Skeletal muscle satellite cell (primary cell): ENCODE measurements at regions not wholly inside any gene's neighbourhood (a gene's known extent, or its start where the extent isn't known, plus 50 kb on each side); places are given as distances from the start of the nearest gene placed in this dataset.
"Not testable (repeated sequence)": the region's sequence is repeated elsewhere in the genome, so short reads cannot be mapped to it uniquely, and the experiment has no call there.

Source experiments
- H3K27me3 ChIP-seq: 2 replicates; pipeline ENCODE4 v1.7.0; 2013; ENCODE audit warnings: low read length; ENCODE audit not compliant: control insufficient read depth, insufficient read depth
- H3K36me3 ChIP-seq: 2 replicates; pipeline ENCODE4 v1.7.0; 2013; ENCODE audit warnings: mild to moderate bottlenecking, control low read depth, low read length; ENCODE audit not compliant: insufficient read depth
- H3K4me1 ChIP-seq: 2 replicates; pipeline ENCODE4 v1.7.0; 2013; ENCODE audit warnings: low read length; ENCODE audit not compliant: control insufficient read depth, insufficient read depth
- H3K4me2 ChIP-seq: 2 replicates; pipeline ENCODE4 v1.7.0; 2013; ENCODE audit warnings: mild to moderate bottlenecking, low read length
- H3K4me3 ChIP-seq: 2 replicates; pipeline ENCODE4 v1.7.0; 2013; ENCODE audit warnings: low read length
- H3K9ac ChIP-seq: 2 replicates; pipeline ENCODE4 v1.7.0; 2013; ENCODE audit warnings: mild to moderate bottlenecking, low read depth, low read length, moderate library complexity
- H3K9me3 ChIP-seq: replicated peaks from 2 replicates; pipeline ENCODE4 v1.7.0; 2013; ENCODE audit warnings: mild to moderate bottlenecking, control low read depth, low read length

DNA sequence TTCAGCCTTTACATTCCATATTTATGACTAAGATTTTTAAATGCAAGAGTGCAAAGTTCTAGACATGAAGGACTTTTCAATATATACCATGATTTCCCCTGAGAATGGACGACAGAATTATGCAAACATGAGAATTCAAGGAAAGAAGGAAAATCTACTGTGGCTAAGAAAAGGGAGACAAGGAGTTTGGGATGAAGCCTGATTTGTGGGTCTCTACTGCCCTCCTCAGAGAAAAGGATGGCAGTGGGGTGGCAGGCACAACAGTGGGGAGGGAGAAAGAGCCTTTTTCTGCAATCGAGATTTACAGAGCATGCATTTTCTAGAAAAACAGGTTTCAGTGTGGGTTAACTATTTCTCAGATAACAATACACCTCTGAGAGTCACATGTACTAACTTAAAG lies 466.9 kb upstream of the NRSN1 start:
- Histone ChIP-seq H3K9ac (no peak overlapping the region), H3K27me3 (no peaks in the 10 kb centered on the region), H3K4me1 (no peaks in the 10 kb centered on the region)

DNA sequence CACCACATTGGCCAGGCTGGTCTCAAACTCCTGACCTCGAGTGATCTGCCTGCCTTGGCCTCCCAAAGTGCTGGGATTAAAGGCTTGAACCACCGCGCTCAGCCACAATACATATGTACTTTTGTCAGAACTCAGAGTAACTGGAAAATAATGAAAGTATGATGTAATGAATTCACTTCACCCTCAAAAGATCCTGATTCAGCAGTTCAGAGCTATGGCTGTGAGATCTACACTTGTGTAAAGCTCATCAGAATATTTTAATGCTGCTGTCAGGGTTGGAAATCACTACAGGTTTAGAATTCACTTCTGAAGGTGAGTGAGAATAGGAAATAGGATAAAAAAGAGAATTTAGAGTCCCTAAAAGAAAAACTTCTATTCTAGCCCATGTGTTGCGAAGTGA lies 464.5 kb upstream of the NRSN1 start:
- Histone ChIP-seq H3K9me3 (no peaks in the 10 kb centered on the region), H3K4me3 (no peak overlapping the region), H3K4me2 (no peak overlapping the region), H3K4me1 (no peaks in the 10 kb centered on the region), H3K36me3 (no peaks in the 10 kb centered on the region), H3K9ac (no peak overlapping the region), H3K27me3 (no peaks in the 10 kb centered on the region)

More for the DNA sequence above, 466.9 kb upstream of the NRSN1 start:
- H3K36me3 ChIP-seq, result no peaks in the 10 kb centered on the region
- no peaks in the 10 kb centered on the region for H3K9me3 ChIP-seq
- no peak overlapping the region for H3K4me3 ChIP-seq
- no peak overlapping the region for H3K4me2 ChIP-seq

DNA sequence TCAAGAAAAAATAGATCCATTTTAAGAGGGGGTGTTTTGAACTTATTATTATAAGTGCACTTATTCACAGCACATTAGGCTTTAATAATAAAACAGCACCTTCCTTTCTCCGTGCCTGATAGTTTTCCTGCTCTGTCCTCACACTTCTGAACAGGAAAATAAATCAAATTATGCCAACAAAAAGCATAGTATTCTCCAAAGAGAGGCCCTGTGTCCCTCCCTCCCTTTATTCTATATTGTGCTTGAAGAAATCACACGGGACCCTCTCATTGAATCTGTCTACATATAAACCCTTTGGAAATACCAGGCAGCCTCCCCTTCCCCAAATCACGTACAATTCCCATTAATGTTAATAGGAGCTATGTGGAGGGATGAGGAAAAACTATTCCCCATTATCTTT lies 462.9 kb upstream of the NRSN1 start:
- H3K9me3 ChIP-seq, result no peaks in the 10 kb centered on the region
- H3K27me3 ChIP-seq, result no peaks in the 10 kb centered on the region
- no peak overlapping the region for H3K4me3 ChIP-seq
- no peak overlapping the region for H3K9ac ChIP-seq
- H3K4me2 ChIP-seq, result no peak overlapping the region
- no peaks in the 10 kb centered on the region for H3K4me1 ChIP-seq
- no peaks in the 10 kb centered on the region for H3K36me3 ChIP-seq

DNA sequence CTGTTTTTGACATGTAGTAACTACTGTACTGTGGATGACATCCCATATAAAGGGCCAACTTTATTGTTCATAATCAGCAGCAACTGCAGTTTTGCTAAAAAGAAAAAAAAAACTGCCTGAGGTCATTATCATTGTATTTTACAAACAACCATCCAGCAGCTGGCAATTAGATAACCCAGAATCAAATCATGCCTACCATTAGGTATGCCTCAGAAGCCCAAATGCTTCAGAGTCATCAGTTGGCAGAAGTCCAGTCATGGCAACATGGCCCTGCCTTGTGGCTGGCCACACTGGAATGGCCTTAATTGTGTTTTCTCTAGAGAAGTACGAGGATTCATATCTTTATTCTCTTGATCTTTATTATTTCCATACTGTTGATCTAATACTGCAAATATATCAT lies 462.4 kb upstream of the NRSN1 start:
- no peaks in the 10 kb centered on the region for H3K36me3 ChIP-seq
- H3K9ac ChIP-seq, result no peak overlapping the region
- no peaks in the 10 kb centered on the region for H3K4me1 ChIP-seq
- H3K4me3 ChIP-seq, result no peak overlapping the region
- H3K4me2 ChIP-seq, result no peak overlapping the region
- H3K9me3 ChIP-seq, result no peaks in the 10 kb centered on the region
- H3K27me3 ChIP-seq, result no peaks in the 10 kb centered on the region

DNA sequence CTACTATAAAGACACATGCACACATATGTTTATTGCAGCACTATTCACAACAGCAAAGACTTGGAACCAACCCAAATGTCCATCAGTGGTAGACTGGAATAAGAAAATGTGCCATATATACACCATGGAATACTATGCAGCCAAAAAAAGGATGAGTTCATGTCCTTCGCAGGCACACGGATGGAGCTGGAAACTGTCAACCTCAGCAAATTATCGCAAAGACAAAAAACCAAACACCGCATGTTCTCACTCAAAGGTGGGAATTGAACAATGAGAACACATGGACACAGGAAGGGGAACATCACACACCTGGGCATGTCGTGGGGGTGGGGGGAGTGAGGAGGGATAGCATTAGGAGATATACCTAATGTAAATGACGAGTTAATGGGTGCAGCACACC lies 460.1 kb upstream of the NRSN1 start:
- not testable (repeated sequence) for H3K27me3 ChIP-seq, H3K36me3 ChIP-seq, H3K4me2 ChIP-seq, H3K9me3 ChIP-seq, H3K4me1 ChIP-seq, H3K4me3 ChIP-seq, H3K9ac ChIP-seq

DNA sequence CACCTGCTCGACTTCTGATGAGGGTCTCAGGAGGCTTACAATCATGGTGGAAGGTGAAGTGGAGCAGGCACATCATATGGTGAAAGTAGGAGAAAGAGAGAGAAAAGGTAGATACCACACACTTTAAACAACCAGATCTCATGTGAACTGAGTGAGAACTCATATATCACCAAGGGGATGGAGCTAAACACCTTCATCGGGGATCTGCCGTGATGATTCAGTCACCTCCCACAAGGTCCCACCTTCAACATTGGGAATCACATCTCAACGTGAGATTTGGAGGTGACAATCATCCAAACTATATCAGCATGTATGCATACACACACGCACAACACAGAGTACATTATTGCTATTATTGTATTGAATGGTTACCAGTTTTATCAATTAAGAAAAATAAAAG lies 453.3 kb upstream of the NRSN1 start:
- Histone ChIP-seq H3K36me3 (no peaks in the 10 kb centered on the region), H3K4me1 (no peaks in the 10 kb centered on the region)

DNA sequence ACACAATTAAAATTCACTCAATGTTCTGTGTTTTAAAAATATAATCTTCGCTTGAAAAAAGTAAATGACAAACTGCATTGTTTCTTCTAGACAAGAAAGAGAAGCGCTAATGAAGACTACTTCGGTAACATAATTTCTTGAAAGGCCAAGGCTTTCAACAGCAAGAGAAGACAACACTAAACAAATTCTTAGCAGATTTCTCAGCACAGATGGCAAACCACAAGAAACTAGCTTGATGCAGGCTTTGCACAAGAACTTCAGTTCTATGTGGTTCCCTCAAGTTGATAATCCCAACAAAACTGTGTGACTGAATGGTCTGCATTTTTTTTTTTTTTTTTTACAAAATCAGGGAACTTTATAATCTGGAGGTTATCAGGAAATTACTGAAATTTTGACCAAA lies 447.4 kb upstream of the NRSN1 start:
- Histone ChIP-seq H3K4me2 (no peak overlapping the region), H3K4me3 (no peak overlapping the region), H3K9me3 (no peaks in the 10 kb centered on the region), H3K27me3 (no peaks in the 10 kb centered on the region), H3K36me3 (no peaks in the 10 kb centered on the region), H3K4me1 (no peaks in the 10 kb centered on the region), H3K9ac (no peak overlapping the region)

More for the DNA sequence above, 453.3 kb upstream of the NRSN1 start:
- Histone ChIP-seq H3K9ac (no peak overlapping the region), H3K27me3 (no peaks in the 10 kb centered on the region), H3K4me2 (no peak overlapping the region), H3K4me3 (no peak overlapping the region), H3K9me3 (peaks cover 14% of the 10 kb centered on the region)

DNA sequence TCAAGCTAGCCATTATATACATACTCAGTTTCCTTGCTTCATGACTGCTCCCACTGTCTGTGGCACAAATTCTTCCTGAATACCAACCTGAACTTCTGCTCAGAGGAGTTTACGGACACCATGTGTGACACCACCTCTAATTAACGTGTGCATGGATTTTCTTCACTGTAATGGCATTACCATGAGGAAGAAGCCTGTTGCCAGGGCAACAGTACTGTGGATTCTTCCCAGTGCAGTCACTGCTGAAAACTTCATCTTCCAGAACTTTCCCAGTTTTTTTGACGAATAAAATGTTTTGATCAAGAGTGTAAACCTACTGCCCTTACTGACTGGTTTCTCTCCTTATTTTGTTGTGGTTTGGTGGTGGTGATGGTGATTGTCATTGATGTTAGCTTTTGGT lies 444.3 kb upstream of the NRSN1 start:
- H3K4me1 ChIP-seq, result no peaks in the 10 kb centered on the region
- H3K36me3 ChIP-seq, result no peaks in the 10 kb centered on the region

GRCh38 chr6:23688650-23689049 lies 437.4 kb upstream of the NRSN1 start:
- no peak overlapping the region for H3K9ac ChIP-seq
- H3K9me3 ChIP-seq, result no peaks in the 10 kb centered on the region
- no peaks in the 10 kb centered on the region for H3K4me1 ChIP-seq
- H3K36me3 ChIP-seq, result no peaks in the 10 kb centered on the region
- no peak overlapping the region for H3K4me3 ChIP-seq
- no peak overlapping the region for H3K4me2 ChIP-seq
- no peaks in the 10 kb centered on the region for H3K27me3 ChIP-seq

More for the DNA sequence above, 444.3 kb upstream of the NRSN1 start:
- H3K27me3 ChIP-seq, result no peaks in the 10 kb centered on the region
- no peak overlapping the region for H3K4me2 ChIP-seq
- no peak overlapping the region for H3K9ac ChIP-seq
- no peaks in the 10 kb centered on the region for H3K9me3 ChIP-seq
- no peak overlapping the region for H3K4me3 ChIP-seq

GRCh38 chr6:23690453-23691049 lies 435.5 kb upstream of the NRSN1 start:
- Histone ChIP-seq H3K9ac (no peak overlapping the region), H3K36me3 (no peaks in the 10 kb centered on the region), H3K27me3 (no peaks in the 10 kb centered on the region), H3K4me1 (no peaks in the 10 kb centered on the region), H3K4me3 (no peak overlapping the region), H3K9me3 (no peaks in the 10 kb centered on the region), H3K4me2 (no peak overlapping the region)

DNA sequence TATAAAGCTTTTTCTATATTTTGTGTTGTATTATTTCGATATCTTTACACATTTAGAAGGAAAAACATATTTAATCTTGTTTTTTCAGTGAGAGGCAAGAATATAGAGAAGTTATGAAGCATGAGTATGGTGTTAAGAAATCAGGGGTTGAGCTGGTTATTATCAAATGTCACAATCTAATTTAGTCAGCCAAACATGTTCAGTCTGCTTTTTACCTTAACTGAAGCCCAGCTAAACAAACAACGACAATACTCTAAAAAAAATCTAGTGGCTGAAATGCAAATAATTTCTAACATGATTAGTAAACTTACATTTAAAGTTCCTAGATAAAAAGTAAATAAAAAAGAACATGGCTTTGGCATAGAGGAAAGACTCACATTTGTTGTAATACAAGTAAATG lies 433.8 kb upstream of the NRSN1 start:
- no peaks in the 10 kb centered on the region for H3K36me3 ChIP-seq
- H3K27me3 ChIP-seq, result no peaks in the 10 kb centered on the region
- H3K9me3 ChIP-seq, result no peaks in the 10 kb centered on the region

GRCh38 chr6:23696992-23697391 lies 429.0 kb upstream of the NRSN1 start:
- H3K9ac ChIP-seq, result no peak overlapping the region
- H3K36me3 ChIP-seq, result no peaks in the 10 kb centered on the region
- H3K4me1 ChIP-seq, result no peaks in the 10 kb centered on the region
- no peaks in the 10 kb centered on the region for H3K9me3 ChIP-seq
- no peak overlapping the region for H3K4me2 ChIP-seq
- no peak overlapping the region for H3K4me3 ChIP-seq
- no peaks in the 10 kb centered on the region for H3K27me3 ChIP-seq

More for the DNA sequence above, 433.8 kb upstream of the NRSN1 start:
- no peak overlapping the region for H3K4me2 ChIP-seq
- H3K9ac ChIP-seq, result no peak overlapping the region
- no peak overlapping the region for H3K4me3 ChIP-seq
- no peaks in the 10 kb centered on the region for H3K4me1 ChIP-seq
